ENCODE measurements at regions not wholly inside any gene's neighbourhood (a gene's known extent, or its start where the extent isn't known, plus 50 kb on each side); places are given as distances from the start of the nearest gene placed in this dataset.

GRCh38 chr1:187924252-187924651, 1095.5 kb downstream of the PLA2G4A start:
- TF ChIP-seq JUNB (IDR thresholded peaks at IDR 0.05) (no peak), CTCF (IDR thresholded peaks at IDR 0.05) (no peak), CHD2 (IDR thresholded peaks at IDR 0.05; ENCODE audit: low read length, partially characterized antibody) (no peak), RNF2 (IDR thresholded peaks at IDR 0.05; ENCODE audit: borderline replicate concordance, low read depth) (no peak), CEBPB (IDR thresholded peaks at IDR 0.05) (no peak), RFX5 (IDR thresholded peaks at IDR 0.05) (no peak)
- TF ChIP-seq, protein P1, sequence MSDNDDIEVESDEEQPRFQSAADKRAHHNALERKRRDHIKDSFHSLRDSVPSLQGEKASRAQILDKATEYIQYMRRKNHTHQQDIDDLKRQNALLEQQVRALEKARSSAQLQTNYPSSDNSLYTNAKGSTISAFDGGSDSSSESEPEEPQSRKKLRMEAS (IDR thresholded peaks at IDR 0.05), result no peak

Data from A549 (cell line).